ENCODE measurements at regions not wholly inside any gene's neighbourhood (a gene's known extent, or its start where the extent isn't known, plus 50 kb on each side); places are given as distances from the start of the nearest gene placed in this dataset.

- TF ChIP-seq POLR2A (IDR thresholded peaks at IDR 0.05) (no peak), CTCF (IDR thresholded peaks at IDR 0.05) (no peak), POLR2AphosphoS5 (IDR thresholded peaks at IDR 0.05) (no peak)
Measured at GRCh38 chr3:170712798-170713197, 126.9 kb upstream of the SLC7A14 start.

Data from breast epithelium (tissue), 3 donors.